ENCODE measurements at regions not wholly inside any gene's neighbourhood (a gene's known extent, or its start where the extent isn't known, plus 50 kb on each side); places are given as distances from the start of the nearest gene placed in this dataset.

GRCh38 chr1:81596341-81596740, 204.4 kb upstream of the ADGRL2 start:
- no peak for TF ChIP-seq CTCF (IDR thresholded peaks at IDR 0.05)
- TF ChIP-seq POLR2AphosphoS5 (IDR thresholded peaks at IDR 0.05; ENCODE audit: low read depth, low read length) = no peak
- no peak for TF ChIP-seq REST (IDR thresholded peaks at IDR 0.05; ENCODE audit: insufficient read depth in 1 of 2, low read depth in 2 of 2, low read length in 1 of 2)

All from Panc1 (cell line).